ENCODE measurements at regions not wholly inside any gene's neighbourhood (a gene's known extent, or its start where the extent isn't known, plus 50 kb on each side); places are given as distances from the start of the nearest gene placed in this dataset.

- DNase-seq (ENCODE audit: low read depth, low spot score), result no peak
Measured at GRCh38 chr15:81987628-81988027, 58.2 kb downstream of the MEX3B start.

- no peak for DNase-seq (ENCODE audit: low read depth, low spot score)
Measured at GRCh38 chr15:81983497-81983896, 62.3 kb downstream of the MEX3B start.

- DNase-seq (ENCODE audit: low read depth, low spot score), result no peak
Measured at GRCh38 chr15:81982808-81983207, 63.0 kb downstream of the MEX3B start.

GRCh38 chr15:81981908-81982307 lies 63.9 kb downstream of the MEX3B start:
- DNase-seq (ENCODE audit: low read depth, low spot score), result no peak

GRCh38 chr15:81977464-81977863 lies 68.4 kb downstream of the MEX3B start:
- DNase-seq (ENCODE audit: low read depth, low spot score), result no peak

- DNase-seq (ENCODE audit: low read depth, low spot score), result no peak
Measured at GRCh38 chr15:81968691-81969090, 77.1 kb downstream of the MEX3B start.

- DNase-seq (ENCODE audit: low read depth, low spot score), result no peak
Measured at GRCh38 chr15:81966631-81967030, 79.2 kb downstream of the MEX3B start.

GRCh38 chr15:81962482-81962881 lies 83.3 kb downstream of the MEX3B start:
- no peak for DNase-seq (ENCODE audit: low read depth, low spot score)

- DNase-seq (ENCODE audit: low read depth, low spot score), result no peak
Measured at GRCh38 chr15:81959196-81959595, 86.6 kb downstream of the MEX3B start.

GRCh38 chr15:81957698-81958097 lies 88.1 kb downstream of the MEX3B start:
- DNase-seq (ENCODE audit: low read depth, low spot score), result no peak

- DNase-seq (ENCODE audit: low read depth, low spot score), result no peak
Measured at GRCh38 chr15:81955382-81956062, 90.3 kb downstream of the MEX3B start.

GRCh38 chr15:81954158-81954783 lies 91.5 kb downstream of the MEX3B start:
- no peak for DNase-seq (ENCODE audit: low read depth, low spot score)

- no peak for DNase-seq (ENCODE audit: low read depth, low spot score)
Measured at GRCh38 chr15:81950841-81951414, 94.9 kb downstream of the MEX3B start.

- no peak for DNase-seq (ENCODE audit: low read depth, low spot score)
Measured at GRCh38 chr15:81948751-81949150, 97.1 kb downstream of the MEX3B start.

- DNase-seq (ENCODE audit: low read depth, low spot score), result no peak
Measured at GRCh38 chr15:81948222-81948621, 97.6 kb downstream of the MEX3B start.

GRCh38 chr15:81947548-81947947 lies 98.3 kb downstream of the MEX3B start:
- DNase-seq (ENCODE audit: low read depth, low spot score), result peak; percentile 21

GRCh38 chr15:81945014-81945615 lies 100.7 kb downstream of the MEX3B start:
- DNase-seq (ENCODE audit: low read depth, low spot score), result no peak

GRCh38 chr15:81942655-81943195 lies 103.1 kb downstream of the MEX3B start:
- no peak for DNase-seq (ENCODE audit: low read depth, low spot score)

- no peak for DNase-seq (ENCODE audit: low read depth, low spot score)
Measured at GRCh38 chr15:81942157-81942556, 103.7 kb downstream of the MEX3B start.

GRCh38 chr15:81941479-81941878 lies 104.3 kb downstream of the MEX3B start:
- DNase-seq (ENCODE audit: low read depth, low spot score), result peak; percentile 21

GRCh38 chr15:81940467-81941451 lies 105.1 kb downstream of the MEX3B start:
- DNase-seq (ENCODE audit: low read depth, low spot score), result no peak

Measured in smooth muscle cell of the brain vasculature (primary cell).